IPS-15b (cell line): ENCODE measurements at regions not wholly inside any gene's neighbourhood (a gene's known extent, or its start where the extent isn't known, plus 50 kb on each side); places are given as distances from the start of the nearest gene placed in this dataset.

Experiments
- H3K27me3 ChIP-seq: one replicate; pipeline ENCODE4 v1.6.1; 2013; ENCODE audit warnings: low read length; ENCODE audit not compliant: control insufficient read depth, insufficient read depth
- H3K36me3 ChIP-seq: one replicate; pipeline ENCODE4 v1.6.1; 2013; ENCODE audit warnings: low read length; ENCODE audit not compliant: control insufficient read depth, insufficient read depth
- H3K4me1 ChIP-seq: one replicate; pipeline ENCODE4 v1.6.1; 2013; ENCODE audit warnings: mild to moderate bottlenecking, low read length; ENCODE audit not compliant: control insufficient read depth, insufficient read depth
- H3K4me3 ChIP-seq: one replicate; pipeline ENCODE4 v1.5.1; 2013; ENCODE audit warnings: low read depth, low read length
- H3K9ac ChIP-seq: one replicate; pipeline ENCODE4 v1.6.1; 2013; ENCODE audit warnings: low read depth, mild to moderate bottlenecking, low read length
- H3K9me3 ChIP-seq: one replicate; pipeline ENCODE4 v1.6.1; 2013; ENCODE audit warnings: mild to moderate bottlenecking, low read length; ENCODE audit not compliant: control insufficient read depth, insufficient read depth

DNA sequence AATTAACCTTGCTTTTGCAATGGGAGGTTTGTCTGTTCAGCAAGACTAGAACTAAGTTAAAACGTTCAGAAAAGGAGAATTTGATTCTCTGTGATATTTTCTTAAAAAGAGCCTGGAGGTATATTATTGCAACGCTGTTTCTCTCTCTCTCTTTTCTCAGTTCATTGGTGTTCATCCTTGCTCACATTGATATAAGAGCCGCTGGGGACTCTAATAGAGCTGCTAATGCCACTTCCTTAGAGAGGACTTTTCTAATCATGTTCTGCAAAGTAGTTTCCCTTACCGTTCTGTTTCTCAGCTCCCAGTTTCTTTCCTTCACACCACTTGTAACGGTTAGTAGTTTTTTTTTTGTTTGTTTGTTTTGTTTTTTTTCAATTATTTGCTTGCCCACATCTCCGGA lies 203.8 kb downstream of the RWDD3 start:
- Histone ChIP-seq H3K4me3 (no peak overlapping the region), H3K9ac (no peak overlapping the region), H3K27me3 (no peaks in the 10 kb centered on the region), H3K9me3 (no peaks in the 10 kb centered on the region), H3K36me3 (no peaks in the 10 kb centered on the region), H3K4me1 (peaks cover 14% of the 10 kb centered on the region)

DNA sequence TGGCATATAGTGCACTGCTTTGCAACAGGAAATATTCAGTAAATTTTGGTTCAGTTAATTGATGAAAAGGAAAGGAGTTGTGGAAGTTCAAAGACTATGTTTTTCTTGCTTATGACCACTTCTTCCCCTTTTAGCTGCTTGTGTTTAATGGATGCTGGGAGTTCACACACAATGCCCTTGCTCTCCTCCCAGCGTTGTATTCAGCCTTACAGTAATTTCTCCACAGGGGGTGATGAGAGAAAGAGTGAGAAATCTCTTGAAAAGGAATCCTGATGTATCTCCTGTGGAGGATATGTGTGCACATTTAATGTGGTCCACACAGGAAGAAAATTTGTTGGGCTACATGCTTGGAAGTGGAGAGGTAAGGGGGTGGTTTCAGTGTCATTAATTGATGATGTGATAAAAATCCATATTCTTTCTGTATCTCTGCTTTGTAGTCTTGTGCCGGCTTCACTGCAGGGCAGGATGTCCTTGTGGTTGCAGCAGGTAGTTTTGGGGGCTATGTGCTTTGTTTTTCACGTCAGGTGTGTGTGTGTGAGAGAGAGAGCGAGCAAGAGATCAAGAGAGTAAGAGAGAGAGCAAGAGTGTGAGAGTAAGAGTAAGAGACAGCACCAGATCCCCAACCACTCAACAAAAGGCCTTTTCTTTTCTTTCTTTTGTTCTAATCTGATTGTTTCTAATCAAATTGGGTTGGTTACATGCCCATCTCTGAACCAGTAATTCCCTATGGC lies 204.4 kb downstream of the RWDD3 start:
- no peaks in the 10 kb centered on the region for H3K36me3 ChIP-seq
- H3K4me3 ChIP-seq = no peak overlapping the region
- H3K4me1 ChIP-seq = peaks cover 14% of the 10 kb centered on the region

DNA sequence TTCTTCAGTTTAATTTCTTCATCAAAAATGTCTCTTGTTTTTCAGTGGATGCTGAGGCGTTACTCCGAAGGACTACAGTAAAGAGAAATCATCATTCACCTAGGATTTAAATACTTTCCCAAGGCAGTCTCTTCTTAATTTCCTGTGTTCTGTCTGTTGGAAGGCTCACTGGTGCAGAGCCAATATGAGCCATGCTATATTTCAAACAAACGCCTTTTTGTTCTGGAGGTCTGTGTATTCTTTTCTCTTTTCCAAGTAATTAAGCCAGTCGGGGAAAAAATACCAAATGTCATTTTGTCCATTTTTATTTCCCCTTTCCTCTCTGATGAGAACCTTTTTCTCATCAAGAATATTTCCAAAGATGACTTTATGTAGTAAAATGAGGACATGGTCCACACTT lies 206.5 kb downstream of the RWDD3 start:
- Histone ChIP-seq H3K36me3 (no peaks in the 10 kb centered on the region), H3K4me1 (peaks cover 14% of the 10 kb centered on the region), H3K27me3 (no peaks in the 10 kb centered on the region), H3K9me3 (no peaks in the 10 kb centered on the region), H3K9ac (no peak overlapping the region), H3K4me3 (no peak overlapping the region)

More for the DNA sequence above, 204.4 kb downstream of the RWDD3 start:
- Histone ChIP-seq H3K9ac (no peak overlapping the region), H3K9me3 (no peaks in the 10 kb centered on the region), H3K27me3 (no peaks in the 10 kb centered on the region)

DNA sequence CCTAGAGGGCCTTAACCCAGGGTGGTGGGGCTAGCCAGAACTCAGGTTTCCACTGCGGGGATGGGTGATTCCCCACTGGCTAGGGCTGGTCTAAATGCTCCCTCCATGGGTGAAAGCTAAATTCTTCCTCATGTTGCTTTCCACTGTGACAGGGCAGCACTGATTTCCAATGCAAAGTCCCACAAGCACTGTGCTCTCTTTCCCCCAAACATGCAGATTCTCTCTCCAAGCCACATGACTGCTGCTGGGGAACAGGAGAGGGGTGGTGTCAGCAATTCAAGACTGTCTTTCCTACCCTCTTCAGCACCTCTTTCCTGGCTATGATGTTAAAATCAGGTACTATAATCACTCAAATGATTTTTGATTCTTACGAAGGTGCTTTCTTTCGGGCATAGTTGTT lies 215.5 kb downstream of the RWDD3 start:
- Histone ChIP-seq H3K4me1 (no peaks in the 10 kb centered on the region), H3K9me3 (no peaks in the 10 kb centered on the region), H3K27me3 (no peaks in the 10 kb centered on the region), H3K36me3 (no peaks in the 10 kb centered on the region), H3K4me3 (no peak overlapping the region), H3K9ac (no peak overlapping the region)

DNA sequence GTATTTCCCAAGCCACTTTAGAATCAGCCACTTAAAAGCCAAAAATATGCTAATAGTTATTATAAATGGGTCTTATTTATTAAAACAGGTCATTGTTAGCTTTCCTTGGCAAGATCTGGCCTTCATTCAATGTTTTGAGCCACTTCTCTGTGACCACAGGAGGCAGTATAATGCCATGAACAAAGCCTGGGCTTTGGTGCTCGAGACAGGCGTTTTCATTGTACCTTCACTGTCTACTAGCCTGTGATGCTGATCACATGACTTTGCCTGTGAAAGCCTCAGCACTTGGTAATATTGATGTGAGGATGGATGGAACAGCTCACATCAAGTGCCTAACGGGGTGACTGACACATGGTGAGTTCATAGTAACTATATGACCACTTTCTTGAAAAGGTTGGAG lies 217.0 kb downstream of the RWDD3 start:
- H3K4me1 ChIP-seq = no peaks in the 10 kb centered on the region
- no peak overlapping the region for H3K4me3 ChIP-seq
- no peaks in the 10 kb centered on the region for H3K27me3 ChIP-seq

DNA sequence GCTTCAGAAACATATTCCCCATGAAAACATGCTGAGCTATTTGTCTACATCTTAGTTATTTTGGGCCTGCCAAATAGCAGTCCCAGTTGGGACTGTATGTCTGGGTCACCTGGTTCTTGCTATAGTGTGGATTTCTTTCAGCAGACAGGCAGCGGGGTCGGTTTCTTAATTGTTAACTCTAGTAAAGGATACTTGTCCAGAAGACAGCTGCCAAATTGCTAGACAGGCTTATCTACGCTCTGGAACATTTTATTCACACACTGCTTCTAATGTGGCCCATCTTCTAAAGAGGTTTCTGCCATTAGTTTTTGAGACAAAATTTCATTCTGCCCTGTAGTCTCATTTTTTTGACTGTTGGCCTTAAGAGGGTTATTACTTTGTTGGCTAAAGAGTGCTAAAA lies 217.9 kb downstream of the RWDD3 start:
- Histone ChIP-seq H3K4me3 (no peak overlapping the region), H3K27me3 (no peaks in the 10 kb centered on the region), H3K4me1 (no peaks in the 10 kb centered on the region), H3K36me3 (no peaks in the 10 kb centered on the region), H3K9ac (no peak overlapping the region), H3K9me3 (no peaks in the 10 kb centered on the region)

More for the DNA sequence above, 217.0 kb downstream of the RWDD3 start:
- Histone ChIP-seq H3K9ac (no peak overlapping the region), H3K36me3 (no peaks in the 10 kb centered on the region), H3K9me3 (no peaks in the 10 kb centered on the region)

DNA sequence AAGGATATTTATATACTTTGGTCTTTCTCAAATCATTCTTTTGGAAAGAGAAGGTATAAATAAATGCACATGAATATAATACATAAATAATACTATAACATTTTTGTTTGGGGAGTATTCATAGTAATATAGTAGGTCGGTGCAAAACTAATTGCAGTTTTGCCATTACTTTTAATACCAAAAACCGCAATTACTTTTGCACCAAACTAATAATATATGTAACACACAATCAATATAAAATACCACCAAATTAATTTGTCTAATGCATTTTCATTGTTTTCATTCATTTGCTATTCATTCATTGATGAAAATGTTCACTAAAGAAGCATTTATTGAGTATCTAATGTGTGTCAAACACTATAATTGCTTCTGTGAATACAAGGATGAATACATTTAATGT lies 219.0 kb downstream of the RWDD3 start:
- Histone ChIP-seq H3K4me3 (no peak overlapping the region), H3K9ac (no peak overlapping the region), H3K36me3 (no peaks in the 10 kb centered on the region), H3K4me1 (no peaks in the 10 kb centered on the region), H3K9me3 (no peaks in the 10 kb centered on the region), H3K27me3 (no peaks in the 10 kb centered on the region)

DNA sequence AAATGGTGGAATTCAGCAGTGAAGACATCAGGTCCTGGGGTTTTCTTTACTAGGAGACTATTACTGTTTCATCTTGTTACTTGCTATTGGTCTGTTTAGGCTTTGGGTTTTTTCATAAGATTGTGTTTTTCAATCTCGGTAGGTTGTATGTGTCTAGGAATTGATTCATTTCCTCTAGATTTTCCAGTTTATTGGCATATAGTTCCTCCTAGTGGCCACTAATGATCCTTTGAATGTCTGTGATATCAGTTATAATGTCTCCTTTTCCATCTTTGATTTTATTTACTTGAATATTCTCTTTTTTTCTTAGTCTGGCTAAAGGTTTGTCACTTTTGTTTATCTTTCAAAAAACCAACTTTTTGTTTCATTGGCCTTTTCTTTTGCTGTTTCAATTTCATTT lies 233.0 kb downstream of the RWDD3 start:
- Histone ChIP-seq H3K9me3 (no peaks in the 10 kb centered on the region), H3K36me3 (no peaks in the 10 kb centered on the region), H3K9ac (no peak overlapping the region), H3K27me3 (no peaks in the 10 kb centered on the region), H3K4me3 (no peak overlapping the region), H3K4me1 (no peaks in the 10 kb centered on the region)

DNA sequence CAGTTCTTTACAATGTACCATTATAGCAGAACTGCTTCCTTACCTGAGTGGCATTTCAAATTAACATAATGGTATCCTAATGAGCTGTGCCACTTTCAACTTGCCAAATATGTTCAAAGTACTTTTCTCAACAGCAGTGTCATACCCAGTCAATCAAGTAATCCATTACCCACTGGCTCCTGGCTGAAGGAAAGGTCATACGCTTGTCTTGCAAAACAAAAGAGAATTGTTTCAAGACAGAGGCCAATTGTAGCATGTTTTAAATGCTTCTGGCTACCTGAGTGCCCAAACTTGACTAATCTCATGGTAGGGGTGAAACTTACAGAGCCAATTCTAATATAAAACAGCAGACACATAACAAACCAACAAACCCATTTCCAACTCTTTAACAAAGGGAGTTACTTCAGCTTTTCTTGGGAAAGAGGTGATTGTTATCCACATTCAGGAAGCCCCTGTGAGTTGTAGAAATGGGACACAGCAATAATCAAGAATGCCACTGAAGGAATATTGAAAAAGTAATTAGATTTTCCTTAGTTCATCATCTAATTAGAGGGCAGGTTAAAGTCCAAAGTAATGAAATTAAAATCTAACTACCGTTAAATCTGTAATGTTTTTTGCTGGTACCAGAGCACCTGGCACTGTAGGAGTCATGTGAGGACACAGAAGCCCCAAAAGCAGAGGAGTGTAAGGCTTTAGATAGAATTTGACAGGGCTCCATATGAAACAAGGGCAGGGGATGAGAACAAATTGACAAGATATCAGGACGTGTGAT lies 241.9 kb downstream of the RWDD3 start:
- Histone ChIP-seq H3K36me3 (no peaks in the 10 kb centered on the region), H3K9me3 (no peaks in the 10 kb centered on the region), H3K9ac (no peak overlapping the region), H3K27me3 (no peaks in the 10 kb centered on the region), H3K4me3 (no peak overlapping the region), H3K4me1 (no peaks in the 10 kb centered on the region)

DNA sequence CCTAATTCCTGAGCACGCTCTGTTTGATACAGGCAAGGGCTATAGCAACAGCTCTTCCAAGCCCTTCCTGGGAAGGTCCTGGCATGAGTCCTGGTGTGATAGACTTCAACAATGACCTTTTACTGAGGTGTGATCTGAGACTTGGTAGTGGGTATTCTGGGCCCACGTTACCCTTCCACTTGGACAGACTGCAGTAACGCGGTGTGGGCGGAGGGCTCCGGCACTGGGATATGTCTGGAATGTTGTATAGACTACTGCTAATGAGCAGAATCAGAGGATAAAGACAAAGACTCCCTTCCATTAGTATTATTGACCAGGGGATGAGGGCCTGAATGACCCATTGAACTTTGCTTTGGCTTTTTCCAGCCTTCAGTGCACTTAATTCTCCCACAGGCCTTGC lies 262.3 kb downstream of the RWDD3 start:
- Histone ChIP-seq H3K9ac (no peak overlapping the region), H3K4me3 (no peak overlapping the region), H3K36me3 (no peaks in the 10 kb centered on the region), H3K4me1 (no peaks in the 10 kb centered on the region), H3K27me3 (no peaks in the 10 kb centered on the region), H3K9me3 (no peaks in the 10 kb centered on the region)

DNA sequence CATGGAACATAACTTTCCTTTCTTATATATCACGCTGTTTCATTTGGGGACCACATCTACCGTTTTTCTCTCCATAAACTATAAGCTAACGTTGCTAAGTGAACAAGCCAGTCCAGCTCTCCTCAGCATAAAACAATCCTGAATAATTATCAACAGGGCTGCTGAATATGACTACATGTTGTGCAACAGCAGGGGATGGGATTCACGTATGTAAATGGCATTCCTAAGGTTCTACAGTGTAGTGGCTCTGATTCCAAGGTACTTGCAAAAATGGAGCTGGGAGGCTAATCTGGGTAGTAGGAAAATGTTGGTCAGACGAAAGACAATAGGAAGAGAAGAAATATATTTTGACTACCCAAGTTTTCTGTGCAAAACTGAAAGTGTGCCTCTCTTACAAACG lies 262.8 kb downstream of the RWDD3 start:
- Histone ChIP-seq H3K9me3 (no peaks in the 10 kb centered on the region), H3K4me3 (no peak overlapping the region)

DNA sequence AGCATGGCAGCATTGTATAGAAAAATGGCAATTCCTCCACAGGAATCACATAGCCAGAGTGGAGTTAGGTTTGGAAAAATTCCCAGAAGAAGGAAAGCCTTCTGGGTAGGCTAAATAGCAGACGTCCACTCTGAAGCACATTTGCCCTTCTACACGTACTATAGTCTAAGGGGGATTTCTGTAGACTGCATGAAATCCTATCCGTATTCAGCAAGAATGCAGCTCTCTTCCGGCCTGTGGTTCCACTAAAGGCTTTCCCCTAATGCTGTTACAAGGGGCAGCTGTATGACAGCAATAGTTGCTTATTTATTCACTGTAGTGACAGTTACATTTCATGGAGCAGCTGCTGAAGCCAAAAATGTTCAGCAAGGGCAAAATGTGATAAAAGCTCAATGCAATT lies 263.6 kb downstream of the RWDD3 start:
- Histone ChIP-seq H3K9ac (no peak overlapping the region), H3K4me1 (no peaks in the 10 kb centered on the region), H3K9me3 (no peaks in the 10 kb centered on the region), H3K4me3 (no peak overlapping the region), H3K27me3 (no peaks in the 10 kb centered on the region), H3K36me3 (no peaks in the 10 kb centered on the region)

More for the DNA sequence above, 262.8 kb downstream of the RWDD3 start:
- Histone ChIP-seq H3K27me3 (no peaks in the 10 kb centered on the region), H3K9ac (no peak overlapping the region), H3K36me3 (no peaks in the 10 kb centered on the region), H3K4me1 (no peaks in the 10 kb centered on the region)
